ENCODE measurements at regions not wholly inside any gene's neighbourhood (a gene's known extent, or its start where the extent isn't known, plus 50 kb on each side); places are given as distances from the start of the nearest gene placed in this dataset.

DNA sequence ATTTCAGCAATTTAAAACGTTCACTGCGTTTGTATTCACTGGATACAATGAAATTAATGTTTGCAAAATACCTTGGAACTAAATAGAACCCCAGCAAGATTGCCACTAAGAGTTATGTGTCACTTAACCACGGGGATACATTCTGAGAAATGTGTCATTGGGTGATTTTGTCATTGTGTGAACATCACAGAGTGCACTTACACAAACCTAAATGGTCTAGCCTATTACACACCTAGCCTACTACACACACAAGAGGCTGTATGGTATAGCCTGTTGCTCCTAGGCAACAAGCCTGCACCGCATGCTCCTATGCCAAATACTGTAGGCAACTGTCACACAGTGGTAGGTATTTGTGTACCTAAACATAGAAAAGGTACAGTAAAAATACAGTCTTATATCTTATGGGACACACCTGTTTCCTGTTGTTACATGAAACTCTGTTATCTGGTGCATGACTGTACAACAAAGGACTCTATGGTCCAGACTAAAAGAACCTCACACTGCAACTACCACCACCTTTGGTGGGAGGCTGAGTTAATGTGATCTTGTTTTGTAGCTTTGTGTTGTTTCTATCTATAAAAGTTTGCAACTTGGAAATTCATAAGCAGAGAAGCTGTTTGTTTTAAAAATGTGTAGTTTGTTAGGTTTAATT lies 92.2 kb upstream of the NTRK3 start:
- TF ChIP-seq, protein P1, sequence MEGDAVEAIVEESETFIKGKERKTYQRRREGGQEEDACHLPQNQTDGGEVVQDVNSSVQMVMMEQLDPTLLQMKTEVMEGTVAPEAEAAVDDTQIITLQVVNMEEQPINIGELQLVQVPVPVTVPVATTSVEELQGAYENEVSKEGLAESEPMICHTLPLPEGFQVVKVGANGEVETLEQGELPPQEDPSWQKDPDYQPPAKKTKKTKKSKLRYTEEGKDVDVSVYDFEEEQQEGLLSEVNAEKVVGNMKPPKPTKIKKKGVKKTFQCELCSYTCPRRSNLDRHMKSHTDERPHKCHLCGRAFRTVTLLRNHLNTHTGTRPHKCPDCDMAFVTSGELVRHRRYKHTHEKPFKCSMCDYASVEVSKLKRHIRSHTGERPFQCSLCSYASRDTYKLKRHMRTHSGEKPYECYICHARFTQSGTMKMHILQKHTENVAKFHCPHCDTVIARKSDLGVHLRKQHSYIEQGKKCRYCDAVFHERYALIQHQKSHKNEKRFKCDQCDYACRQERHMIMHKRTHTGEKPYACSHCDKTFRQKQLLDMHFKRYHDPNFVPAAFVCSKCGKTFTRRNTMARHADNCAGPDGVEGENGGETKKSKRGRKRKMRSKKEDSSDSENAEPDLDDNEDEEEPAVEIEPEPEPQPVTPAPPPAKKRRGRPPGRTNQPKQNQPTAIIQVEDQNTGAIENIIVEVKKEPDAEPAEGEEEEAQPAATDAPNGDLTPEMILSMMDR (IDR thresholded peaks at IDR 0.05): no peak
- Mint-ChIP-seq H3K36me3 (ENCODE audit: low read depth) (no peaks in the 10 kb centered on the region), H3K27me3 (ENCODE audit: low read depth, poor library complexity) (peaks cover 34% of the 10 kb centered on the region), H3K4me3 (no peak overlapping the region), H3K4me1 (no peaks in the 10 kb centered on the region), H3K9me3 (peaks cover 18% of the 10 kb centered on the region), H3K27ac (no peak overlapping the region)
- no peak for DNase-seq

DNA sequence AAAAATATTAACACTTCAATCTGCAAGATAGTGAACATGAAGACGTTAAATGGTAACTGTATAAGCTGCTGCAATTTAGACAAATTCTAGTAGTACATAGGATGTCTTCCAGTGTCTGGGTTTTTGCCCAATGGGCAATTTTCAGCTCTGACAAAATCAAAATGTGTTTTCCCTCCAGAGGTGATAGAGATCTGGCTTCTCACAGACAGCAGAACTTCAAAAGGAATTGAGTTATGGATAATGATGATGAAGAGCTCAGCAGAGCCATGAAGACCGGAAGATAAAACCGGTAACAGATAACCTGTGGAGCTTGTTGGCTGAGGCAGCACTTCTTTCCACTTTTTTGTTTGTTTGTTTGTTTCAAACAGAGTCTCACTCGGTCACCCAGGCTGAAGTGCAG lies 89.4 kb upstream of the NTRK3 start:
- TF ChIP-seq, protein P1 (IDR thresholded peaks at IDR 0.05): no peak
- H3K4me3 Mint-ChIP-seq: no peak overlapping the region
- no peaks in the 10 kb centered on the region for H3K4me1 Mint-ChIP-seq
- DNase-seq: no peak
- no peaks in the 10 kb centered on the region for H3K36me3 Mint-ChIP-seq (ENCODE audit: low read depth)
- H3K27ac Mint-ChIP-seq: no peak overlapping the region
- H3K27me3 Mint-ChIP-seq (ENCODE audit: low read depth, poor library complexity): peaks cover 29% of the 10 kb centered on the region
- no peaks in the 10 kb centered on the region for H3K9me3 Mint-ChIP-seq

DNA sequence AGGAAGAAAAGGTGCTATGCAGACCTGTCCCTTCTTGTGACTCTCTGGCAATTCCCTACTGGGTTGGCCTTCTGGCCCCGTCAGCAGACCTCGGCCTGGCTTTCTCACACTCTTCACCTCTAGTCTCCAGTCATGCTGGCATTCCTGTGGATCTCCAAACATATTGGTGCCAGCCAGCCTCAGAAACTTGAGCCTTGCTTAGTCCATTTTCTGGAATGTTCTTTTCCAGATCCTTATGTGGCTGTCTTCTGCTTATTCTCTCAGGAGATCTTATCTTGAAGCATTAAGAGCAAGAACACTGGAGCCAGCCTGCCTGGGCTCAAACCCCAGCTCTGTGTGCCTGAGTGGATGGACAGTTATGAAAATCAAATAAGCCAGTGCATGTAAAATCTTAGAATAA lies 88.2 kb upstream of the NTRK3 start:
- H3K4me3 Mint-ChIP-seq: no peak overlapping the region
- no peaks in the 10 kb centered on the region for H3K36me3 Mint-ChIP-seq (ENCODE audit: low read depth)
- H3K9me3 Mint-ChIP-seq: no peaks in the 10 kb centered on the region
- TF ChIP-seq, protein P1 (IDR thresholded peaks at IDR 0.05): no peak
- H3K4me1 Mint-ChIP-seq: no peaks in the 10 kb centered on the region
- peaks cover 29% of the 10 kb centered on the region for H3K27me3 Mint-ChIP-seq (ENCODE audit: low read depth, poor library complexity)
- DNase-seq: no peak
- no peak overlapping the region for H3K27ac Mint-ChIP-seq

DNA sequence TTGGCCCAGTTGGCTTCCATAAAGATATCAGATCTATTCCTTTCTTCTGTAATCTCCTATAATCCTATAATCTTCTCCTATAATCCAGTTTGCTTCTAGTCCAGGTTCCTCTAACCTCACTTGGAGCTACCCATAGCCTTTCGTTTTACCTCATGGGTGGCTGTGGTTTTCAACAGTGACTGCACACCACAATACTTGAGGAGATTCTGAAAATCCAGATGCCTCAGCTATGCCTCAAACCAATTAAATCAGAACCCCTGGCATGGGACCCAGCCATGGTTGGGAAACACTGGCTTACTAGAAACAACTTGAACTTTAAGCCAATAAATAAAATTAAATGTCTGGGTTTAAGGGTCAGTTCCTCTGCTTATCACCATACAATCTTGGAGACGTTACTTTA lies 86.1 kb upstream of the NTRK3 start:
- Mint-ChIP-seq H3K4me1 (no peaks in the 10 kb centered on the region), H3K27me3 (ENCODE audit: low read depth, poor library complexity) (peaks cover 24% of the 10 kb centered on the region), H3K27ac (no peak overlapping the region), H3K9me3 (no peaks in the 10 kb centered on the region), H3K4me3 (no peak overlapping the region), H3K36me3 (ENCODE audit: low read depth) (no peaks in the 10 kb centered on the region)
- no peak for DNase-seq
- TF ChIP-seq, protein P1 (IDR thresholded peaks at IDR 0.05): no peak

DNA sequence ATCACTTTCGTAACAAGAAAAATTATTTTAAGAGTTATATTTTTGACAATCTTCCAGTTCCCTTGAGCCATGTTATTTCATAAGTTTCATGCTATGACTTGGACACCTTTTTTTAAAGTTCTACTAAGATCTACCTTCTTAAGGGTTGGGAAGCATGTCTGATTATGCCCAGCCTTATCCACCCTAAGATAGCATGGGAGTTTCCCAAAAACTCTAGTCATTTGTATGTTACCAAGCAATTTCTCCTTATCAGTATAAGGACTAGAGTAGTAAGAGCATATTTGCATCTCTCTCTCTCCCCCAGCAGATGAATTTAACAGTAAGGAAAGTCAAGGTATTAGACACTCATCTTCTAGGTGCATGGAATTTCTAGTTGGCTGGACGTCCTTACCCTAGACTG lies 85.1 kb upstream of the NTRK3 start:
- Mint-ChIP-seq H3K4me3 (no peak overlapping the region), H3K36me3 (ENCODE audit: low read depth) (no peaks in the 10 kb centered on the region), H3K27me3 (ENCODE audit: low read depth, poor library complexity) (peaks cover 24% of the 10 kb centered on the region), H3K9me3 (no peaks in the 10 kb centered on the region), H3K27ac (no peak overlapping the region), H3K4me1 (no peaks in the 10 kb centered on the region)
- DNase-seq: no peak
- TF ChIP-seq, protein P1 (IDR thresholded peaks at IDR 0.05): no peak

DNA sequence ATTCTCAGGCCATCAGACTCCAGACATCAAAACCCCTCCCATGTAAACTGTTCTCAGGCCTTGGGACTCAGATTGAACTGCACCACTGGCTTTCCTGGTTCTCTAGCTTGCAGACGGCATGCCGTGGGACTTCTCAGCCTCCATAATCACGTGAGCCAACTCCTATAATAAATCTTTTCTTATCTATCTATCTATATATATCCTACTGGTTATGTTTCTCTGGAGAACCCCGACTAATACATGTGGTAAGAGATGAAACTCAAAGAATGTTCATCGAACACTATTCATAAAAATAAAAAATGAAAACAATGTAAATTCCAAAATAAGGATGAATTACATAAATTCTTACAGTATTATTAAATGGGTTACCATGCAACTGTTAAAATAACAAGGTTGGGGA lies 84.5 kb upstream of the NTRK3 start:
- Mint-ChIP-seq H3K4me3 (no peak overlapping the region), H3K4me1 (no peaks in the 10 kb centered on the region), H3K27ac (no peak overlapping the region), H3K9me3 (no peaks in the 10 kb centered on the region), H3K27me3 (ENCODE audit: low read depth, poor library complexity) (peaks cover 24% of the 10 kb centered on the region), H3K36me3 (ENCODE audit: low read depth) (no peaks in the 10 kb centered on the region)
- no peak for DNase-seq
- TF ChIP-seq, protein P1 (IDR thresholded peaks at IDR 0.05): no peak
